ENCODE measurements at regions not wholly inside any gene's neighbourhood (a gene's known extent, or its start where the extent isn't known, plus 50 kb on each side); places are given as distances from the start of the nearest gene placed in this dataset.

- TF ChIP-seq KDM1A (IDR thresholded peaks at IDR 0.05; ENCODE audit: borderline replicate concordance, low read length) = no peak
- TF ChIP-seq TEAD4 (IDR thresholded peaks at IDR 0.05; ENCODE audit: low read depth, low read length) = no peak
- no peak for TF ChIP-seq ASH2L (IDR thresholded peaks at IDR 0.05; ENCODE audit: low read length)
- TF ChIP-seq TCF12 (IDR thresholded peaks at IDR 0.05; ENCODE audit: low read depth, low read length) = no peak
- TF ChIP-seq POLR2AphosphoS5 (IDR thresholded peaks at IDR 0.05; ENCODE audit: low read depth, low read length) = no peak
- no peak for TF ChIP-seq GTF2F1 (IDR thresholded peaks at IDR 0.05; ENCODE audit: borderline replicate concordance, low read depth, low read length)
- TF ChIP-seq GABPA (IDR thresholded peaks at IDR 0.05; ENCODE audit: borderline replicate concordance, insufficient read depth, low read length) = no peak
- TF ChIP-seq ATF3 (IDR thresholded peaks at IDR 0.05; ENCODE audit: insufficient read depth, low read depth, low read length) = no peak
- no peak for TF ChIP-seq PHF8 (conservative IDR thresholded peaks at IDR 0.05; ENCODE audit: low read depth, low read length)
- TF ChIP-seq RAD21 (IDR thresholded peaks at IDR 0.05 in 1 of 2, conservative IDR thresholded peaks at IDR 0.05 in 1 of 2; ENCODE audit: low read depth in 2 of 2, low read length in 2 of 2) = peak; percentile 63 to 72
- no peak for TF ChIP-seq YY1 (IDR thresholded peaks at IDR 0.05; ENCODE audit: low read depth, low read length)
- no peak for TF ChIP-seq SP2 (IDR thresholded peaks at IDR 0.05; ENCODE audit: low read length)
- TF ChIP-seq SIN3A (conservative IDR thresholded peaks at IDR 0.05 in 1 of 2, IDR thresholded peaks at IDR 0.05 in 1 of 2; ENCODE audit: low read depth in 1 of 2, low read length in 2 of 2) = no peak
- no peak for TF ChIP-seq BCL11A (IDR thresholded peaks at IDR 0.05; ENCODE audit: low read depth in 2 of 2, low read length in 2 of 2)
- TF ChIP-seq KDM4A (IDR thresholded peaks at IDR 0.05; ENCODE audit: low read depth, low read length, severe bottlenecking) = no peak
- no peak for TF ChIP-seq TBP (IDR thresholded peaks at IDR 0.05; ENCODE audit: low read depth, low read length)
- no peak for TF ChIP-seq SIRT6 (IDR thresholded peaks at IDR 0.05; ENCODE audit: low read length)
- no peak for TF ChIP-seq NRF1 (IDR thresholded peaks at IDR 0.05; ENCODE audit: low read depth, low read length)
- no peak for TF ChIP-seq RFX5 (IDR thresholded peaks at IDR 0.05; ENCODE audit: borderline replicate concordance, low read depth, low read length)
- no peak for TF ChIP-seq EZH2 (IDR thresholded peaks at IDR 0.05; ENCODE audit: low read depth, low read length, severe bottlenecking)
- no peak for TF ChIP-seq CBX5 (IDR thresholded peaks at IDR 0.05; ENCODE audit: low read depth, low read length)
- TF ChIP-seq SRF (IDR thresholded peaks at IDR 0.05; ENCODE audit: low read depth, low read length) = no peak
Observed at GRCh38 chr2:64831134-64831976, 157.8 kb upstream of the SLC1A4 start (continued).

All from H1 (cell line).